DMS 273 (cell line): ENCODE measurements at regions not wholly inside any gene's neighbourhood (a gene's known extent, or its start where the extent isn't known, plus 50 kb on each side); places are given as distances from the start of the nearest gene placed in this dataset.
"Not testable (repeated sequence)": the region's sequence is repeated elsewhere in the genome, so short reads cannot be mapped to it uniquely, and the experiment has no call there.

Experiments
- DNase-seq: peaks from one replicate; lab custom pipeline; 2025; ENCODE audit not compliant: unreplicated experiment; lab: John Stamatoyannopoulos, UW

- no peak for DNase-seq
Observed at GRCh38 chr10:78207216-78207615, 173.6 kb downstream of the RPS24 start.

- DNase-seq, result no peak
Observed at GRCh38 chr10:78207776-78208175, 174.1 kb downstream of the RPS24 start.

GRCh38 chr10:78209970-78210369, 176.3 kb downstream of the RPS24 start:
- DNase-seq, result no peak

- no peak for DNase-seq
Observed at GRCh38 chr10:78210548-78210947, 176.9 kb downstream of the RPS24 start.

GRCh38 chr10:78210976-78211375, 177.3 kb downstream of the RPS24 start:
- DNase-seq, result no peak

- peak; percentile 52 for DNase-seq
Observed at GRCh38 chr10:78211561-78212051, 177.9 kb downstream of the RPS24 start.

GRCh38 chr10:78212060-78212785, 178.6 kb downstream of the RPS24 start:
- peak; percentile 44 for DNase-seq

GRCh38 chr10:78212786-78213175, 179.1 kb downstream of the RPS24 start:
- no peak for DNase-seq

GRCh38 chr10:78214955-78215354, 181.3 kb downstream of the RPS24 start:
- DNase-seq, result no peak

GRCh38 chr10:78215645-78216044, 182.0 kb downstream of the RPS24 start:
- DNase-seq, result peak; percentile 45

- no peak for DNase-seq
Observed at GRCh38 chr10:78217336-78217735, 183.7 kb downstream of the RPS24 start.

GRCh38 chr10:78218798-78219490, 185.3 kb downstream of the RPS24 start:
- no peak for DNase-seq

GRCh38 chr10:78219568-78219967, 185.9 kb downstream of the RPS24 start:
- not testable (repeated sequence) for DNase-seq

- DNase-seq, result no peak
Observed at GRCh38 chr10:78220781-78221180, 187.1 kb downstream of the RPS24 start.

- no peak for DNase-seq
Observed at GRCh38 chr10:78222096-78222790, 188.6 kb downstream of the RPS24 start.

- DNase-seq, result no peak
Observed at GRCh38 chr10:78223088-78223487, 189.4 kb downstream of the RPS24 start.

- no peak for DNase-seq
Observed at GRCh38 chr10:78224602-78225001, 190.9 kb downstream of the RPS24 start.

- no peak for DNase-seq
Observed at GRCh38 chr10:78225594-78225993, 191.9 kb downstream of the RPS24 start.

- no peak for DNase-seq
Observed at GRCh38 chr10:78229489-78229888, 195.8 kb downstream of the RPS24 start.

- no peak for DNase-seq
Observed at GRCh38 chr10:78229950-78230675, 196.4 kb downstream of the RPS24 start.

GRCh38 chr10:78231327-78231726, 197.7 kb downstream of the RPS24 start:
- DNase-seq, result no peak
